Fibroblast of skin of right quadriceps (primary cell): ENCODE measurements at regions not wholly inside any gene's neighbourhood (a gene's known extent, or its start where the extent isn't known, plus 50 kb on each side); places are given as distances from the start of the nearest gene placed in this dataset.
A peak's percentile ranks its signal among the peaks of the same experiment; 100 is the strongest.

Experiments used
- DNase-seq: peaks from one replicate; pipeline ENCODE4 v3.0.0-alpha.2; 2013

- DNase-seq: no peak
Observed at GRCh38 chr4:101563126-101563525, 215.8 kb upstream of the PPP3CA start.

- DNase-seq: no peak
Observed at GRCh38 chr4:101556842-101557241, 209.5 kb upstream of the PPP3CA start.

GRCh38 chr4:101555341-101555880, 208.1 kb upstream of the PPP3CA start:
- DNase-seq: no peak

GRCh38 chr4:101540336-101540735, 193.0 kb upstream of the PPP3CA start:
- no peak for DNase-seq

- no peak for DNase-seq
Observed at GRCh38 chr4:101528526-101528925, 181.2 kb upstream of the PPP3CA start.

GRCh38 chr4:101527188-101527587, 179.9 kb upstream of the PPP3CA start:
- DNase-seq: no peak

- no peak for DNase-seq
Observed at GRCh38 chr4:101515566-101515965, 168.2 kb upstream of the PPP3CA start.

GRCh38 chr4:101515099-101515498, 167.8 kb upstream of the PPP3CA start:
- no peak for DNase-seq

- DNase-seq: no peak
Observed at GRCh38 chr4:101512416-101512815, 165.1 kb upstream of the PPP3CA start.

GRCh38 chr4:101501421-101501820, 154.1 kb upstream of the PPP3CA start:
- DNase-seq: no peak

- no peak for DNase-seq
Observed at GRCh38 chr4:101500742-101501141, 153.4 kb upstream of the PPP3CA start.

- DNase-seq: no peak
Observed at GRCh38 chr4:101475246-101475645, 127.9 kb upstream of the PPP3CA start.

GRCh38 chr4:101471201-101471600, 123.9 kb upstream of the PPP3CA start:
- no peak for DNase-seq

GRCh38 chr4:101464596-101464995, 117.3 kb upstream of the PPP3CA start:
- DNase-seq: no peak

GRCh38 chr4:101458914-101459313, 111.6 kb upstream of the PPP3CA start:
- DNase-seq: no peak

- no peak for DNase-seq
Observed at GRCh38 chr4:101458473-101458872, 111.1 kb upstream of the PPP3CA start.

- DNase-seq: no peak
Observed at GRCh38 chr4:101451086-101451485, 103.8 kb upstream of the PPP3CA start.

- DNase-seq: no peak
Observed at GRCh38 chr4:101441446-101441845, 94.1 kb upstream of the PPP3CA start.

GRCh38 chr4:101439926-101440325, 92.6 kb upstream of the PPP3CA start:
- DNase-seq: peak; percentile 53

- peak; percentile 36 for DNase-seq
Observed at GRCh38 chr4:101421386-101421785, 74.1 kb upstream of the PPP3CA start.

- DNase-seq: no peak
Observed at GRCh38 chr4:101420661-101421060, 73.3 kb upstream of the PPP3CA start.

- no peak for DNase-seq
Observed at GRCh38 chr4:101419336-101420135, 72.2 kb upstream of the PPP3CA start.

- no peak for DNase-seq
Observed at GRCh38 chr4:101418466-101418865, 71.1 kb upstream of the PPP3CA start.

GRCh38 chr4:101418055-101418454, 70.7 kb upstream of the PPP3CA start:
- peak; percentile 9 for DNase-seq

- no peak for DNase-seq
Observed at GRCh38 chr4:101417046-101417445, 69.7 kb upstream of the PPP3CA start.
